Myocyte (in vitro differentiated cells): ENCODE measurements at regions not wholly inside any gene's neighbourhood (a gene's known extent, or its start where the extent isn't known, plus 50 kb on each side); places are given as distances from the start of the nearest gene placed in this dataset.

Experiments
- DNase-seq: peaks from one replicate; pipeline ENCODE4 v3.0.0-alpha.2; 2012; ENCODE audit warnings: low read depth

DNA sequence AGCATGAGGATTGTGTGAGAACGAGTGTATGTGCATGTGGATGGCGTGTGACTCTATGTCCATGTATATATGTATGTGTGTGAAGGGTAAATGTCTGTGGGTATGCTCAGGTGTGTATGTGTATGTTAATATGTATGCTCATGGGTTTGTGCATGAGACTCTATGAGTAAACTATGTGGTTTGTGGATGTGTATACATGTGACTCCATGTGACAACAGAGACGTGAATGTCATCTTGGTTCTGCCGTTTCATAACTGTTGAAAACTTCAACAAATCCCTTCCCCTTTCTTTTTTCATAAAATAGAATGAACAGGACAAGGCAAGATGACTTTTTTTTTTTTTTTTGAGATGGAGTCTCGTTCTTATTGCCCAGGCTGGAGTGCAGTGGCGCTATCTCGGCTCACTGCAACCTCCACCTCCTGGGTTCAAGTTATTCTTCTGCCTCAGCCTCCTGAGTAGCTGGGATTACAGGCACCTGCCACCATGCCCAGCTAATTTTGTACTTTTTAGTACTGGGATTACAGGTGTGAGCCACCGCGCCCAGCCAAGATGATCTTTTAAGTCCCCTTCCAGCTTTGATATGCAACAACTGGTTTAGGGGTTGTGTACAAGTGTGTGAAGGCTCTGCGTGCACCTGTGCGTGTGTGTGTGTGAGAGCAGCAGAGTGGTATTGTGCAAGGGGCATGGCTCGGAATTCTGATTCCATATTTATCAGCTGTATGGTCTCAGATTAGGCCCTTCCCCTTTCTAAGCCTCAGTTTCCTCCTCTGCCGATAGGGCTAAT, 106.3 kb downstream of the EBNA1BP2 start:
- no peak for DNase-seq

DNA sequence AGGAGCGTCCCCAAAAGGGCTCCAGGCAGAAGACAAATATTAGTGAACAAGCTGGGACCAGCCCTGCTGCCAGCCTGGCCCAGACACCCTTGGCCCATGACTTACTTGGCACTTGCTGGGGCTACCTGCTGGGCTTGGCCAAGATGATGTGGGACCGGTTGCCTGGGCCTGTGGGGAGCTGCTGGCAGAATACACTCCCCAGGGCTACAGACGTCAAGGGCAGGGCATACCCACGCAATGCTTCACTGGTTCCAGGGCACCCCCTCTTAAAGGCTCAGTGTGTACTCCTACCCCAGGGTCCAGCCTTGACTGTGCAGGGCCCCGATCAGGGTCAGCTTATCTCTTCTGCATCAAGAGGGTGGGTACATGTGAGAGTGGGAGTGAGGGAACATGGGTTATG, 106.5 kb upstream of the SLC2A1 start:
- DNase-seq = no peak

DNA sequence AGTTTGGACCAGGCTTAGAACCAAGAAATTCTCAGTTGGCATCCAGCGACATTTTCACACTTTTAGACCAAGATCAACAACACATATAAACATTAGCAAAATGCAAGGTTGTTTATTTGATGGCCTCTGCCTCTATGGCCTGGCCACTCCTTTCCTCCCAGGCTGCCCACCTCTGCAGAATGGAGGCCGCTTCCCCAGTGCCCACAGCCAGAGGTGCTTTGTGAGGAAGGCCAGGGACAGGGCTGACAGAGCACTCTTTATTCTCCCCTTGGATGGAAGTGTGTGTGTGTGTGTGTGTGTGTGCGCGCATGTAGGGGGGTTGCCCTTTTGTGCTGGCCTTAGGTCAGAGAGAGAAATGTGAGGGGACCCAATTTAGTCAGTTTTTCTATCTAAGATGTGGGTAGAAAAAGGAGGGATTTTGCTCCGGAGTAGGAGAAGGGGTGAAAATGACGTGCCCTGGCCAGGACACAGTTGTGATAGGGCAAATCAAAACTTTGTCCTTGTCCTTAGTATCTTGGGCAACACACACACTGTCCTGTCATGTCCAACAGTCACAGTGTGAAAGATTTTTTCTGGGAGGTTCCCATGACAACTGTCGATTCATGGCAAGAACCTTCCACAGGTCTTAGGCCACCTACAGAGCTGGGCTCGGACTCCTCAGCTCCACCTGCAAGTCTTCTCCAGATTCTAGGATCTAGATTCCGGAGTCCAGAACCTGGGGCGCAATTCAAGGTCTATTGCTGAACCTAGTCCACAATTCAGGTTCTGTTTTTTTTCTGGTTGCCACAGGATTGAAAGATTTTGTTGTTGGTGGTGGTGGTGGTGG, 104.9 kb upstream of the SLC2A1 start:
- DNase-seq = no peak

DNA sequence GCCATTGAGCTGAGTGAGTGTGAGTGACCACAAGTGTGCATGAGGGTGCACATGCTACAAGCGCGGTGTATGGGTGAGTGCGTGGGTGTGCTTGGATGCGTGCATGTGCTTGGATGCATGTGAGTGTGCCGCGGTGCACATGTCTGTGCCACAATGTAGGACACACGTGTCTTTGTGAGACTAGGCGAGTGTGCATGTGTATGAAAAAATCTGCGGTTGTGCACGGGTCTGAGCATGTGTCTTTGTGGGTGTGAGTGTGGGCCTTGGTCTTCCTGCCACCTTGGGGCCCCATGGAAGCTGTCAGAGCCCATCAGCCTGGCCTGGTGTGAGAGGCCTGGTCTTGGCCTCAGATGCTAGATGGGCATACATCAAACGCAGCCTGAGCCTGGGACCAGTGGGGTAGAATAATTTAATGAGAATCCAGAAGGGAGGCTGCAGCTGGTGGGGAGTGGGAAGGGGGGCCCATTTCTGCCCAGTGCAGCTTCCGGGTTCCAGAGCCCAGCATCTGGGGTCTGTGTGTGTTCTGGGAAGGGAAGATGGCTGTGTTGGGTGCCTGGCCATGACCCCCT, 103.9 kb upstream of the SLC2A1 start:
- no peak for DNase-seq

DNA sequence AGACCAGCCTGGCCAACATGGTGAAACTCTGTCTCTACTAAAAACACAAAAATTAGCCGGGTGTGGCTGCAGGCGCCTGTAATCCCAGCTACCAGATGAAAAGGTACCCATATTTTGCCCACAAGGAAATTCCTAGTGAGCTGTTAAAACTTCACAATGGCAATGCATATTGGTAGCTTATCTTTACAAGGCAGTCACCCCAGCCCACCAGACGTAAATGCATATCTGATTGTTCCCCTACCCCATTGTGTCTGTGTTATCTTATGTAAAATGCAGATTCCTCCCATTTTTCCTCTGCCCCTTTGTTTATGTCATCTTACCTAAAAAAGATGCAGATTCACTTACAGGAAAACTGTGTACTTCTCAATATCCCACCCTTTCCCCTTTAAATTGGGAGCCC, 103.1 kb upstream of the SLC2A1 start:
- no peak for DNase-seq

DNA sequence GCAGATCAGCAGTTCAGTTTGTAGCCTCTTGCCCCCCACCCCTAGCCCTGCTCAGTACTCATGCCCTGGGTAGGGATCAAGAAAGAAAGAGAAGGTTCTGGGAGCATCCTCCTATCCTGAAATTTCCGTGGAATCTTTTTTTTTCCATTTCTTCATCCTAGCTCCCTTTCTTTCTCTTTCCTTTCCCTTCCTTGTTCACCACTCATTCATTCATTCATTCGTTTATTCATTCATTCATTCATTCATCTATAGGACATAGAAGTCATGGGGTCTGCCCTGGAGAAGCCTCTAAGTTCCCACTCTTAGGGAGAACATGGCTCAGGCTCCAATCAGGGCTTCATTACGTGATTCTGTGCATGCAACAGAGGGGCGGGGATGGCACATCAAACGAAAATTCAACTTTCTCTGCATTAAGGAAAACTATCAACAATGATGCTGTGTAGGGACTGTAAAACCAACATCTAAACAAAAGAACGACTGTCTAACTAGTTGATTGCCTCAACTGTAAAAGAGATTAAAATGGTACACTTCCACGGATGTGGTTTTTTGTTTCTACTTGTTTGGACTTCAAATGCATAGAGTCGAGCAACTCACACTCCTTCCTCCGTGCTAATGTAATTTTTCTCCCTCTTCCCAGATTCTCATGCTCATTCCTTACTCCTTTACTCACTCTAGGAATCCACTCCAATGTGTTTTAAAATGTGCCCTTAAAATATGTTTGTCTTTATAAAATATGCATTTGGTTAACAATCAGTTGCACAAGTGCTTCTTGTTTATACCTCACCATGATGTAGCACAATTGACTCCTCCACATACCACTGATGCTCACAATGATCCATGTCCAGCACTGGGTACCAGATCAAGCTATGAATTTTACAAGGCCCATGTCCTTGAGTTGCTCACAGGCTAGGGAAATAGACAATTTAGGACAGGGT, 101.2 kb upstream of the SLC2A1 start:
- no peak for DNase-seq

DNA sequence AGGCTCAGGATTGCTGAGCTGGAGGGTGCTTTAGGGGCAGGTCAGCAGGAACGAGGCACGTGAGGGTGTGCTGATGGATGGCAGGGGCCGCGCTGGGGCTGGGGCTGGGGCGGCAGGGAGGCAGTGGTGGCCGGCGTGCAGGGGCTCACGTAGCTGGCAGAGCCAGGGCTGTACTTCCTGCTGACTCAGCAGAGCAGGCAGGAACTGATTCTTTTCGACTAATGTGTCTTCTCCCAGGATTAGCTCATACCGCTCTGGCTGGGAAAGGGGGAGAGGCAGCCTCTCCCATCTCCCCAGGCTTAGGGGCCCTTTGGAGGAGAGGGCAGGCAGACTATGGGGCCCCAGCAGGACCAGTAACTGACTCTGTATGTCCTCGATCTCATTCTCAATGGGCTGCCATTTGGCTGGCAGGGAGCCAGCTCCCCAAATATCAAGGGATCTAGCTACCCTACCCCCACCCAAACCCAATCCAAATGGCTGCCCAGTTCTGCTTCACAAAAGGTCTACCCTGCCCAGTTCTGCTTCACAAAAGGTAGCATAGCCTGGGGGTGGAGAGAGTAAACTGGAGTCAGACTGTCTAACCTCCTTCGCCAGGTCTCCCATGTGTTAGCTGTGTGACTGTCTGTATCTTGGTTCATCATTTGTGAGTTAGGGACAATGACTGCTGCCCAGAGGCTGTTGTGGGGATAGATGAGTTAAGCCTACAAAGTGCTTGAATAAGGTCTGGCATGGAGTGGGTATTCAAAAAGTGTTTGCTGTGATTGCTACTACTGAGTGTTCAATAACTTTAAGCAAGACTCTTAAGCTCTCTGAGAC, 100.1 kb upstream of the SLC2A1 start:
- peak; percentile 23 for DNase-seq

DNA sequence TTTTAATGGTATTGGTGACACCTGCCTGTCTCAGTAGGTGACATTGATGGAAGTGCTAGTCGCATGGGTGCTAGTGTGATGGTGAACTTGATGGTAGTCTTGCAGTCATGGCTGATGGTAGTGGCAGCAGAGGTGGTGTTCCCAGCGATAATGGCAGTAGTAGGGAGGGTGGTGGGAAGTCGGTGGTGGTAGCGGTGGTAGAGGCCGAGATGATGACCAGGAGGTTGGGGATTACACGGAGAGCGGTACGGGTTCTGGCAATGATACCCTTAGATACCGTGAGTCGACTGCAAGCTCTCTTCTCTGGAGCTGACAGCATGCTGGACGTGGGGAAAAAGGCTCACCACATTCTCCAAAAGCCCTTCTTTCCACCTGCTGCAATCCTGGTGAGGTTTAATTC, 99.4 kb upstream of the SLC2A1 start:
- DNase-seq = no peak

DNA sequence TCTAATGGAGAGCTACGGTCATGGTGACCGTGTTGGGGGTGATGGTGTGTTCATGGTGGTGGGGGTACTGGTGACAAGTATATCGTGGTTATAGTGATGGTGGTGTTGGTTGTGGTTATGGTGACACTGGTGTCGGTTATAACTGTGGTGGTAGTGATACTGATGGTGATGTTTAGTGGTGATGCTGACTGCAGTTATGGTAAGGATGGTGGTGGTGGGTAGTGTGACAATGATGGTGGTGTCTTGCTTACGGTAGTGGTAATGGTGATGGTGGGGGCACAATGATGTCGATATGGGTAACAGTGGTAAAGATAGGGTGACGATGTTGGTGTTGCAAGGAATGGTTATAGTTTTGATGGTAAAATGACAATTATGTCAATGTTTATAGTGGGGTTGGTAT, 98.9 kb upstream of the SLC2A1 start:
- no peak for DNase-seq

DNA sequence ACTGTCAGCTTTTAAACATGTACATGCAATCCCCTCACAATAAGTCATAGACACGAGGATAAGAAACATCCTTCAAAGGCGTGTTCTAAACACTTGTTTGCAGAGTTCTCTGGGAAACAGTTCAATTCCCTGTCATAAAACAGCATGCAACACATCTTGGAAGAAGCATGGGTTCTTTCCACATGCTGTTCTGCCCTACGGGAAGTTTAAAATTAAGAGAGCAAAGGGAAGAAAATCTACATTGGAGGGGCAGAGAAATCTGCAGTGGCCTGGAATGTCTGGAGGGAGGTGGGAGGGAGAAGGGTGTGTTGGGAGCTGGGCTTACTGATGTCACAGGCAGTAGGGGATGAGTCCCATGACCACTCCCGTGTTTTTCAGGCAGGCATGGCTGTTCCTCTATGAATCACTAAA, 98.3 kb upstream of the SLC2A1 start:
- DNase-seq = no peak

DNA sequence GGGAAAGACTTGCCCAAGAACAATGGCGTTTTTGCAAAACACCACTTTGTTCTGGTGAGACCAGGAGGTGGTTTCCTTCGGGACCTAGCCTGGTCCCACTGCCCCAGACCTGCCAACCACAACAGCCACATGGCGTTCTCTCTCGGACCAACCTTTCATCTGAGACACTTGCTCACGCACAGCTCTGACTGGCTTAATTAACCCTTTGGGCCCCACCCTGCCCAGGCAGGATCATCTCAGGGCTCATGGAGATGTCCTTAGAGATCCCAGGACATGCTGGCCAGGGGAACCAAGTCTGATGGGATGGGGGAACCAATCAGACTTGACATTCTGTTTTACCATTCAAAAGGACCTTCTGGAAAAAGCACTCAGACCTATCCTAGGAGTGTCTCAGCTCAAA, 97.8 kb upstream of the SLC2A1 start:
- DNase-seq = no peak

DNA sequence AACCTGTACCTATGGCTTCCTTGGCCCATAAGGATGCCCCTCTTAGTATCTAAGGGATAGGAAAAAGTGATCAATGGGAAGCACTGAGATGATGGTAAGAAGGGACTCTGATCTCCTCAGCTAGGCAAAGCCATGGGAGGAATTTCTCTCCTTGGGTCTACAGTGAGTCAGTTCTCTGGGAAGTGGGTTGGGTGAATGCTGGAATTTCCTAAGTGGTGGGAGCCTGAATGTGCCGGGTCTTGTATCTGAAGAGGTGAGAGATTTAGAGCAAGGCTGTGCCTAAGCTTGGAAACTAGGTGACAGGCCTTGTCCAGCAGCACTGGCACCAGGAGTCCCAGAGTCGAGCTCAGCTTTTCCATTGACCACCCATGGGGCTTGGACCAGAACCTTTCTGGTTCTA, 96.3 kb upstream of the SLC2A1 start:
- DNase-seq = no peak

DNA sequence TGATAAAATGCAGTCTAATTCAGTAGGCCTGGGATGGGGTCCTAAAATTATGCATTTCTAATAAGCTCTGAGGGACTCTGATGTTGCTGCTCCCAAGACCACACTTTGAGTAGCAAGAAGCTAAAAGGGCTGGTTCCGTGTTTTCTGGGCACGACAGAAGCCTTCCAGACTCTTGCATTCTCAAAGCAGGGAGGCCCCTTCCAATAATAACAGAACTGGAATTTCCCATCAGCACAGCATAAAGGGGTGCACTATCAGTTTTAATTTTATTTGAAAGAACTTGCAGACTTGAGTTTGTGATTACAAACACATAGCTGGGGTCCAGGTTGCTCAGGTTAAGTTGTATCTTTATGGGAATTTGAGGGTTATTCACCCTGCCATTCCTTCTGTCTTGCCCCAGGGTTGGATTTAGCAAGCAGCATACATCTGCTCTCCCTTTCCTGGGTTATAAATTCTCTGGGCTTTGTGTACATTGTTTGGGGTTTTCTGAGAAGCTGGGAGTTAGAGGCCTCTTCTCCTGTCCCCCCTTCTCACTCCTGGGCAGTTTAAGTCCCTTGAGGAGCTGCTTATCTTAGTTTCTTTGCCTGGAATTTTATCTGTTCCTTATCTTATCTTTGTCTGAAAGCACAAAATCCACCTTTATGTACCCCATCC, 94.2 kb upstream of the SLC2A1 start:
- no peak for DNase-seq

DNA sequence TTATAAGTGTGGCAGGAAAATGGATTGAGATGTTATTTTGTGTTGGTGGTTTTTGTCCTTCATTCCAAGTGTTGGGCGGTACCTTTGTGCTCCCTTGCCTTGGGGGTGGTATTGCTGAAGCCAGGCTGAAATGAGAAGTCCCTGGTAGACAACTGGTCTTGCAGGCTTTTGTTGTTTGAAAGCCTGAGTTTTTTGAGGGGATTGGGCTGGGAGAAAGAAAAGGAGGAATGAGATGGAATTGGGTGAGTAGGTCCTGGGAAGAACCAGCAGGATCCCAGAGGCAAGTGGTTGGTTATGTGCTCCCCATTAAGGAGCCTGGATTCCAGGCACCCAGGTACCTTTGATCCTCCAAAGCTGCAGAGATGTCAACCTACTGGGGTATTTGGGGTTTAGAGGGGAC, 93.7 kb upstream of the SLC2A1 start:
- DNase-seq = no peak

DNA sequence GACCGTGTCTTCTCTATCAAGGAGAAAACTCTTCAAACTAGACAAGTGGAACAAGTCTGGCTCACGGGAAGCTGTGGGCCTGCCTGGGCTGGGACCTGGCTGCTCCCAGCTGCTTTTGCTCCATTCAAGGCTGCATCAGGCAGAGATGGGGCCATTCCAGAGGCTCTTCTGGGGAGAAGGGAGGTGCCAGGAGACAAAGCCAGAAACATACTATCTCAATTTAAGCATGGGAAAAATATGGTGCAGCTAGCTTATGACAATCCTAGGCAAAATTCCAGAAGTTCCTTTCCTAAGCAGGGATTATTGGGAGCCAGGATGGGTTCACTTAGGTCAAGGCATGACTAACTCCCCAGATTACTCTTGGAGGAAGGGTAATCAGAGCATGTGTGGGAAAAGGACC, 90.8 kb upstream of the SLC2A1 start:
- DNase-seq = peak; percentile 50

DNA sequence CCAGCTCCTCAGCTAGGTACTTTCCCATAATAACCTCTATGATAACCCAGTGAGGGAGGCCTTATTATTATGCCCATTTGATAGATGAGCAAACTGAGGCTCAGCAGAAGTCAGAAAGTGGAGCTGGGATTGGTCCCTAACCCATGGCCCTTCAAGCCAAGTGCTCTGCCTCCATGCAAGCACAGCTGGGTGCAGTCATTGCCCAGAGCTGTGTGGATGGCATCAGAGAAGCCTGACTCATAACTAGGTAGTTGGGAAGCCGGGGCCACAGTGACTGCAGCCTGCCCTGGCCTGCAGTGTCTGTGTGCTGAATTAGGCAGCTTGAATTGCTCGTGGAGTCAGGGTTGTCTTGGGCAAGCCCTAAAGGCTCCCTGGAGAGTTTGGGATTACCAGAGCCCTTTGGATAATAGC, 89.9 kb upstream of the SLC2A1 start:
- DNase-seq = peak; percentile 41

DNA sequence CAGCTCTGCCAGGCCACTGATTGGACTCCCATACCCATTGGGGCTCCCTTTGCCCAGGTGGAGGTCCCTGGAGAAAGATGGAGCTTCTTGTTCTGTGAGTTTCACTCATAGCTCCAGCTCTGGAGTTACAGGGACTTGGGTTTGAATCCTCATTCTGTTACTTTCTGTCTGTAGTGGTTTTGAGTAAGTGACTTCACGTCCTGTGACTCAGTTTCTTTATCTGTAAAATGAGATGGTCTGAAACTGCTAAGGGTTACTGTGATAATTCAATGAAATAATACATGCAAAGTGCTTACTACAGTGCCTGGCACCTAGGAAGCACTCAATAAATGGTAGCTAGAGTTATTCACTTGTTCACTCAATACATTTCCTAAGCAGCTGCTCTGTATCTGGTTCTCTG, 88.5 kb upstream of the SLC2A1 start:
- DNase-seq = no peak

DNA sequence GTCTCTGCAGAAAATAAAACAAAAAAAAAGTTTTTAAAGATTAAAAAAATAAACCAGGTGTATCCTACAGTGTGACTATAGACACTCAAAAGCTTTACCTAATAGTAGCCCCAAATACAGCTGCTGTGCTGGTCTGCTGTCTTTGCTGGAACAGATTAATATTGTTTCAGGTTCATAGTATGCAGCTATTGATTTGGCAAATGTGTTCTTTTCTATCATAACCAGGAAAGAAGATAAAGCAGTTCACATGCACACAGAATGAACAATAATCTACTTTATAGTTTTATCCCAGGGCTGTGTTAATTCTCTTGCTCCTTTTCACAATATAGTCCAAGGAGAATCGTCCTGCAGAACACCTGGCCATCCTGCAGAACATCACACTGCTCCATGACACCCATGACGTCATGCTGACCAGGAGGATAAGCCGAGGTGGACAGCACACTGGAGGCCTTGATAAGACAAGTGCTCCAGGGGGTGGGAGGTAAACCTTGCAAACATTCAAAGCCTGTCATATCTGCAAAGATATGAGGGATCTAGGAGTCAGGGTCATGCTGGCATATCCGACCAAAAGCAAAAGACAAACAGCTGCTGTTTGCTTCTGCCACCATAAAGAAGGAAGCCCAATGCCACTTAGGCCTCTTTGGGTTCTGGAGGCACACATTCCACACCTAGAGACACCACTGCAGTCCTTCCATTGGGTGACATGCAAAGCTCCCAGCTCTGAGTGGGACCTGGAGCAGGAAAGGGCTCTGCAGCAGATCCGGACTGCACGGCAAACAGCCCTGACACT, 86.1 kb upstream of the SLC2A1 start:
- no peak for DNase-seq

DNA sequence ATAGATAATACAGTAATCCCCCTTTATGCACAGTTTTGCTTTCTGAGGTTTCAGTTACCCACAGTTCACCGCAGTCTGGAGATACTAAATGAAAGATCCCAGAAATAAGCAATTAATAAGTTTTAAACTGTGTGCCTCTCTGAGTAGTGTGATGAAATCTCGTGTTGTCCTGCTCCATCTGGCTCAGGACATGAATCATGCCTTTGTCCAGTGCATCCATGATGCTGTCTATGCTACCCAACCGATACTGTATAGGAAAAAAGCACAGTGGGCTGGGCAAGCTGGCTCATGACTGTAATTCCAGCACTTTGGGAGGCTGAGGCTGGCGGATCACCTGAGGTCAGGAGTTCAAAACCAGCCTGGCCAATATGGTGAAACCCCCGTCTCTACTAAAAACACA, 85.0 kb upstream of the SLC2A1 start:
- no peak for DNase-seq
